Colon (tissue), 2 donors: ENCODE measurements at regions not wholly inside any gene's neighbourhood (a gene's known extent, or its start where the extent isn't known, plus 50 kb on each side); places are given as distances from the start of the nearest gene placed in this dataset.
"Not testable (repeated sequence)": the region's sequence is repeated elsewhere in the genome, so short reads cannot be mapped to it uniquely, and the experiment has no call there.

Experiments
- FAIRE-seq: peaks from 2 replicates; lab custom pipeline; 2012; peaks lifted over from hg19 to GRCh38; lab: Jason Lieb, UNC
- donor health status: control.
- donor health status: control.

DNA sequence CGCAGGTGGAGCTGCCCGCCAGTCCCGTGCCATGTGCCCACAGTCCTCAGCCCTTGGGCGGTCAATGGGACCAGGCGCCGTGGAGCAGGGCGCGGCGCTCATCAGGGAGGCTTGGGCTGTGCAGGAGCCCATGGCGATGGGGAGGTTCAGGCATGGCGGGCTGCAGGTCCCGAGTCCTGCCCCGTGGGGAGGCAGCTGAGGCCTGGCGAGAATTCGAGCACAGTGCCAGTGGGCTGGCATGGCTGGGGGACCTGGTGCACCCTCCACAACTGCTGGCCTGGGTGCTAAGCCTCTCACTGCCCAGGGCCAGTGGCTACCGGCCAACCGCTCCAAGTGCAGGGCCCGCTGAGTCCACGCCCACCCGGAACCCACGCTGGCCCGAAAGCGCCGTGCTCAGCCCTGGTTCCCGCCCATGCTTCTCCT lies 646.5 kb downstream of the GABRG1 start:
- FAIRE-seq = no peak

DNA sequence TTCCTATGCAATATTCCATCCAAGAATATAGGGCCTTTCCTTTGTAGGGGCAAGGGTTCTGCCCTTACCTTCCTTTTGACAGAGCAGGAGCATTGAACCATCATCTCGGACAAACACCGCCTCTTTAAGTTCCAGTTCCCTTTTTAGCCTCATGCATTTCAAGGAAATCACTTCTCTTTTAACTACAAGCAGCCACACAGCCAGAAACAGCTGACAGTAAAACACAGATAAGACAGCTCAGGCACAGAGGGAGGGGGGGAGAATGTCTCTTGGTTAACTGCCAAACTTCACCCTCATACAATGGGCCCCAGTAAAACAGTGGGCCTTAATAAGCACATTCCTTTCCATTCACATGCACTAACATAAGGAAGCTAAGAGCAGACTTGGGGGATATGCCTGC lies 648.3 kb downstream of the GABRG1 start:
- FAIRE-seq = no peak

DNA sequence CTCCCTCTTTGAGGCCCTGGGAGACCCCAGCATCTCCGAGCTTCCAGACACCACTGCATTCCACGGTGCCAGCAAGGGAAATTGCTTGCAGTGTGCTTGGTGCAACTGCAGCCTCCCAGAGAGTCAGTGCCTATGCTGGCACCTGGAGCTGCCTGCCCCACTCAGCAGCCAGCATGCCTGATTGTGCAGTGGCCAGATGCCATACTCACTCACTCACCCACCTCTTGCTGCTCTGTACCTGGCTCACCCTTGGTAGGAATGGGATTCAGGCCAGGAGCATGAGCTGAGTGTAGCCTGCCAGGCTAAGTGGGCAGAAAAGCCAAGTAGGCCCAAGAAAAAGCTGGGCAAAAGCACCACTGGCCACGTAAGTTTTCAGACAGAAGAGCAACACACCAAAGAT lies 651.4 kb downstream of the GABRG1 start:
- no peak for FAIRE-seq

DNA sequence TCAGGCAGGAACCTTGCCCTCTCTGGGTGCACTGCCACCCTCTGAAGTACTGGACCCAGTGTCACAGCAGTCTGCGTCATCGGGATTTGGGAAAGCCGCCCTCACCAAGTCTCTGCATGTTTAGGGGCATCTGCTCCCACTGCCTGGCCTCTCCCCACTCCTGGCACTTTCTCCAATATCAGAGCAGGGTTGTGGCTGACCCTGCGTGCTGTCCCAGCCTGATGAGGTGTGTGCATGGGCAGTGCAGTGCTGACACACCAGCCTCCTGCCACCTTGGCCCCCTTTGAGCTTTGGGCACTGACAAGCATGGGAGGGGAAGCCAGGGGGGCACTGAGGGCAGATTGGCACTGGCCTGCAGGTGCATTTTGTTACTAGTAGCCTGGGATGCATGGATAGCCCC lies 652.5 kb downstream of the GABRG1 start:
- no peak for FAIRE-seq

DNA sequence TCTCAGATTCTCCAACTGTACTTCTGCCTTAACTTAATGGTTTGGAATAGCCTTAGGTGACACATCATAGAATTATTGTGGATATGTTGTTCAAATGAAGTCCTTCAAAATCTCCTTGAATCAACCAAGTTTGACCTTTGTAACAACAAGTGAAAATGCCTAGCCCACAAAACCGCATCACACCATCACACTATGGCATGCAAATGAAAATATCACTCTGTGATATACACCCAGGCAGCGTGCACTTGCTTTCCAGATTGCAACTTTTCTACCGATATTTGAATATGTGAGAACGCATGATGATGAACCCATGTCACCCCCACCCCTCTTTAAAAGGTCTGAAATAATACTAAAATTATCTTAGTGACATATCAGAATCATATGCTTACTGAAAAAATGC lies 656.7 kb downstream of the GABRG1 start:
- FAIRE-seq = no peak

DNA sequence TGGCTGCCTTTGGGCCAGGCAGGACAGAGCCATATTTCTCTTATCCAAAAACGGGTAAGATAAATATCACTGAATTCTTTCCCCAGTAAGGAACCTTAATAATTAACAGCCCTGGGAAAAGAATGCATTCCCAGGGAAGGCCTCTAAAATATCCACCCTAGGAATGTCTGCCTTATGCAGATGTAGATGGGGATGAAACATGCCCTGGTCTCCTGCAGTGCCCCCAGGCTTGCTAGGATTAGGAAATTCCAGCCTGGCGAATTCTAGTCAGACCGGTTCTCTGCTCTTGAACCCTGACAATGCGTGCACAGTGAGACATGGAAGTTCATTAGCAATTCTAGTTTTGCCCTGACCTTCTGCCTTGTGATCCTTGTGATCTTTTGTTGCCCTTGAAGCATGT lies 663.7 kb downstream of the GABRG1 start:
- FAIRE-seq = not testable (repeated sequence)

DNA sequence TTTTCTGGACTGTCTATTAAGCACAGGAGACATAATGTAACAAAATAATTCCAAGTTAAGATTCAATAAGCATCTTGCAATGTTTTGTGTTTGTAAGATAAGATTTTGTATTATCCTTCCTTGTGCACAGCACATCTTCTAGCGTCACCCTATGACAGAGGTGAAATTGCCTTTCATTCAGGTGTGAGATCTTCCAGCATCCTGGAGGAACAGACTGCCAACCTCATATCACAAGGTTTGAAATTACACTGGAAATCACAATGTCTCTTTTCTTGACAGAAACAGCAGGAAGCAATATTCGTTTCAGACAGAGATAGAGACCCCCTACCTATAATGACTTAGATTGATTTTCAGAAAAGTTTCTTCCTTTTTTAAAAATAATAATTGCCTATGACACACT lies 668.6 kb downstream of the GABRG1 start:
- no peak for FAIRE-seq

DNA sequence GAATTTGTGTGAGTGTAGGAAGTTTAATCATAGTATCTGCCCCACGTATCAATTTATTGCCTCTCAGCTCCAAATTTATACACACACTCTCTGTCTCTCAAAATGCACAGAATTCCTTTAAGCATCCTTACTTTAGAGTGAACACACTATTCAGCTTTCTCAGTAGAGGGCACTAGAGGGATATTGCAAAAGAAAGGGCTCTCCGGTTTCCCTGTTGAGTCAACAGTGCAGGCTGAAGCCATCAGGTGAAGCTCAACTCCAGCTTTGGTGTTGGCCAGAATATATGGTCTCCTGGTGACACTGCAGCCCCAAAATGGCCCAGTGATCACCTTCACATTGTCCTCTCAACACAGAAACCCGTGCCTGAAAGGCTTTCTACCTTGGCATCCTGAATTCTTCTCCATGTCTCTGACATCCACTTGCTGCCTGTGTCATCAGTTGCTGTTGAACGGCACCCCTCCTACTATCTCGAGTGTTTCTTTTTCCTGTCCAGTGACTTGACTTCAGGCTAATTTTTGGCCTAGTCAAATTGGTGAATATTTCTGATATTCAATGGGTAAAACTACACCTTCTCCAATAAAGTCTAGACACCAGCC lies 670.5 kb downstream of the GABRG1 start:
- no peak for FAIRE-seq

DNA sequence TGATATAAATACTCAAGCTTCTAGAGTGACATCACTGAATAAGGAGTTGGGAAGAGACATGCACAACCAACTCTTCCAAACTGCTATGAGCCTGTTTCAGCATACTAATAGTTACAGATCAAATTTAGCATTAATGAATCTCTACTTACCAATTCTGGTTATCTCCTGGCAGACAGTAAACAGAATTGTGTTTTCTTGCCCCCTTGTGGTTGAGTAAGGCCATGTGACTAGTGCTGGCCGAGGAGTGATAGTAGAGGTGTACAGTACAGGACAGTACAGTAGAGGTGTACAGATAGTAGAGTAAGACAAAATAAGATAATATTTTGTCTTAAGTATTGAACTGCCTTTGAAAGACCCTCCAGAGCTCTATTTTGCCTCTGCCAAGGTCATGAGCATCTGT lies 681.4 kb downstream of the GABRG1 start:
- FAIRE-seq = no peak

DNA sequence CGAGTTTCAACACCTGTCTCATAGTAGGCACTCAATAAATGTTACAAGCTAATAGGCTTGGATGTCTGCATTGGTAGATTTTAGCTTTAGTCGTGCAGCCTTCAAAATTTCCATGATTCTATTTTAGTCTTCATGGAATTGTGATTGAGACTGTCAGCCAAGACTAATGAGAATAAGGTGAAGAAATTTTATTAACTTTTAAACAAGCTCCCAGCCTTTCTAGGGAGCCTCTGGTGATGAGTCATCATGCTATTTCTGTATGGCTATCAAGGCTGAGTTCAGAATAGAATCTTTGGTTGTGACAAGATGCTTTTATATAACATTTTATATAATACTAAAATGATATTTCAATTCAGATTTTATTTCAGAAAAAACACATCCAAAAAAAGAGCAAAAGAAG lies 685.8 kb downstream of the GABRG1 start:
- FAIRE-seq = no peak

DNA sequence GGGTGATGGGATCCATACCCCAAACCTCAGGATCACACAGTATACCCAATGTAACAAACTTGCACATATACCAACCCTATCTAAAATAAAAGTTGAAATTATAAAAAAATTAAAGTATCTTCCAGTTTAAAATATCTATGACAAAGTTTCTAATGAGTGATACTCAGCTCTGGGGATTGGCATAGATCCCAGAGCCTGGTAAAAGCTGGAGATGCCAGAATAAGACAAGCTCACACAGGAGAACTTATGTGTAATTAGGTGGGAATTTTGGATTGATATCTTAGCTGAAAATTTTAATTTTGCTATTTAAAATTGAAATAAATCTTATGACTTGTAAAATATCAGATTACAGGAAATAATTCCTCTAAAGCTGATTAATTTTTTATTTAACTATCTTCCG lies 686.5 kb downstream of the GABRG1 start:
- no peak for FAIRE-seq

DNA sequence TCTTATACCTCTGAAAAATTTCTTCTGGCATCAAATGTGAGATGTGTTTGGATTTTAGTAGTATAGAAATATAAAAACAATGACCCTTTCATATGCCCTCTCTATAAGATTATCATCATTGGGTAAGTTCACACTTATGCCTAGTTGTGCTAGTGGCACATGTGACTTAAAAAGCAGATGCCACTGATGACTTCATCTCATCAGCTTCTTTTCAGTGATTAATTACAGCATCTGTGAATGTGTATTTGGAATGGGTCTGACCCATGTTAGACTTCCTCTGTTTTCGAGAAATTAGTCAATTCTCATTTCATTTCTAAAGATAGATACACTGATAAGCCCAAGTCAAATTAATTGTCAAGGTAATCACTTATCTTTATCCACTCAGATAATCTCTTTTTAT lies 698.7 kb downstream of the GABRG1 start:
- no peak for FAIRE-seq

DNA sequence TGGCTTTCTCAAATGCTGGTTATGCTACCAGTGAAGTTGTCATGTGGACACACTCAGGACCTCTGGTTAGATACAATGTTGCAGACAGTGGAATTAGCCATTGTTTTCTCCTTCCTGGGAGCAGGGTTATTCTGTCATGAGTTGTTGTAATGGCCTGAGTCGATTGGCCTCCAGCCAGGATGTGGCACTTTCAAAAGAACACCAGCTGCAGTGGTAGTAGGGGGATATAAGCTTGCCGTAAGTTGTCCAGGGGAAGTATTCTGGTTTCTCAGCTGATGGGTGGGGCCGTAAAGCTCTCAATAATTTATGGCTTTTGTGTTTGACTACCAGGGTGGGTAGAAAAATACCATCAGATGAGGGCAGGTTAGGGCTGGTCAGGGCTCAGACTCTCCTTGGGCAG lies 697.5 kb upstream of the GNPDA2 start:
- FAIRE-seq = no peak

DNA sequence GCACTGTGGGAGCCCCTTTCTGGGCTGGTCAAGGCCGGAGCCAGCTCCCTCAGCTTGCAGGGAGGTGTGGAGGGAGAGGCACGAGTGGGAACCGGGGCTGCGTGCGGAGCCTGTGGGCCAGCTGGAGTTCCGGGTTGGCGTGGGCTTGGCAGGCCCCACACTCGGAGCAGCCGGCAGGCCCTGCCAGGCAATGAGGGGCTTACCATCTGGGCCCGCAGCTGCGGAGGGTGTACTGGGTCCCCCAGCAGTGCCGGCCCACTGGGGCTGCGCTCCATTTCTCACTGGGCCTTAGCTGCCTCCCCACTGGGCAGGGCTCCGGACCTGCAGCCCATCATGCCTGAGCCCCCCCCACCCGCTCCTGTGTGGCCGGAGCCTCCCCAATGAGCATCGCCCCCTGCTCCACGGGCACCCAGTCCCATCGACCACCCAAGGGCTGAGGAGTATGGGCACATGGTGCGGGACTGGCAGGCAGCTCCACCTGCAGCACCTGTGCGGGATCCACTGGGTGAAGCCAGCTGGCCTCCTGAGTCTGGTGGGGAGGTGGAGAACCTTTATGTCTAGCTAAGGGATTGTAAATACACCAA lies 693.8 kb upstream of the GNPDA2 start:
- FAIRE-seq = not testable (repeated sequence)

DNA sequence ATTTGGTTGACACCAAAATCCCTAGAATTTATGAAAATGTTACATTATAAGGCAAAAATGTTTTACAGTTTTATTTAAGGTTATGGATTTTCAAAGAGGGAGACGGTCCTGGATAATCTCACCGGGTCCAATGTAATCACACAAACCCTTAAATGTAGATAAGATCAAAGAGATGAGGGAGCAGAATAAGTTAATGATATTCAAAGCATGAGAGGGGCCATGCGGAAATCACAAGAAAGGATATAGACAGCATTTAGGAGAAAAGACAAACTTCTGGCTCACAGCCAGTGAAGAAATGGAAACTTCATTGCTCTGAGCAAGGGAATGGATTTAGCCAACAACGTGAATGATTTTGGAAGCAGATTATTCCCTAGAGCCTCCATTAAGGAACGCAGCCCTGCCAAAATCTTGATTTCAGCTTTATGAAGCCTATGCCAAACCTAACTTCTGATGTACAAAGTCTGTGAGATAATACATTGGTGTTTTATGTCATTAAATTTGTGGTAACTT lies 684.4 kb upstream of the GNPDA2 start:
- FAIRE-seq = no peak

DNA sequence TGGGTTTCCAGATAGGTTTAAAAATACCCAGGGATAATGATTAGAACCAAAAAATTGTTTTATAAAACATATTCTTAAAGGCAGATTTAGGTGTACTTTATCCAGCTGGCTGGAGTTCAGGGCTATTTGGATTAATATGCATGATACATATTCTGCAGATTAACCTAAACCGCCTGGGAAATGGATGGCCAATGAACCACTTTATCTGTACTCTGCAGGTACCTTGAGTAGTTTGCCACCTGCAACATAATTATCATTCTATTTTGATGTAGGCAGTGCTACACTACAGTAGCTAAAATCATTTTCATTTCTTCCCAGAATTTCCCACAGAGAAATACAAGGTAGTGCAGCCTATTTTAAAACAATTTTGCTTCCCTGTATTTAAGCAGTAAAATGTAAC lies 683.2 kb upstream of the GNPDA2 start:
- no peak for FAIRE-seq

DNA sequence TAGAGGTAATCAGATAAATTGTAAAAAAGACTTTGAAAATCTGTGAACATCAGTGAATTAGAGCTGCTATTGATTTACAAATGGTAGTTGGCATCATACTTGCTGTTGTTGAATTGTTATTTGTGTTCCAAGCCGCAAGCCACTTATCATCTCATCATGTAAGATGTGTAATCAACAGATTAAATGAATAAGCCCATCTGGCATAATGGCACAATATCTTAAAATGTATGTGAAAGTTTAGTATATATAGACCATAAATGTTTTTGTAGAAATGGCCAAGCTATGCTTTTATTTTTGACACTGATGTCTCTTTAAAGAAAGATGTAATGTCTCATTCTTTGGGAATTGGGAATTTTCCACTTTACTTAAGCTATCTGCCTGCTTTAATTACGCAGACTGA lies 682.6 kb upstream of the GNPDA2 start:
- no peak for FAIRE-seq

DNA sequence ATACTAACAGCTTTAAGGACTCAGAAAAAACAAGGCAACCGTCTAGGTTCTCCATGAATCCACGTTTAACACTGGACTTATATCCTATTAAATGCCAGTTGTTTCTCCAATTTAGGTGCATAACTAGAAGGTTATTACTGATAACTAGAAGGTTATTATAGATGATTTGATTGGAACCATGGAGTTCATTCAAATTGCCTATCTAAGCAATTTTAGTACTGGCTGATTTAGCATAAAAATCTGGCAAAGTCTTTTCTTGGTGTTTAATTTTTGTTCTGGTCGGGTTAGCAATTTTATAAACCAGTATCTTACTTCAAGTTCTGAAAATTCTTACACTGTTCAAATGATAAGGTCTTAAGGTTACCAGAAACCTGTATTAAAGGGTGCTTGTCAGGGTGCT lies 672.8 kb upstream of the GNPDA2 start:
- FAIRE-seq = no peak

DNA sequence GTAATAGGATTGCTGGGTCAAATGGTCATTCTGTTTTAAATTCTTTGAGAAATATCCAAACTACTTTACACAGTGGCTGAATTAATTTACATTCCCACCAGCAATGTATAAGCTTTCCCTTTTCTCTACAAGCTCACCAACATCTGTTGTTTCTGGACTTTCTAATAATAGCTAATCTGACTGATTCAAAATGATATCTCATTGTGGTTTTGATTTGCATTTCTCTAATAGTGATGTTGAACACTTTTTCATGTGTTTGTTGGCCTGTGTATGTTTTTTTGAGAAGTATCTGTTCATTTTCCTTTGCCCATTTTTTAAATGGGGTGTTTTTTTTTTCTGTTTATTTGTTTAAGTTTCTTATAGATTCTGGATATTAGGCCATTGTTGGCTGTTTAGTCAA lies 659.0 kb upstream of the GNPDA2 start:
- FAIRE-seq = no peak

DNA sequence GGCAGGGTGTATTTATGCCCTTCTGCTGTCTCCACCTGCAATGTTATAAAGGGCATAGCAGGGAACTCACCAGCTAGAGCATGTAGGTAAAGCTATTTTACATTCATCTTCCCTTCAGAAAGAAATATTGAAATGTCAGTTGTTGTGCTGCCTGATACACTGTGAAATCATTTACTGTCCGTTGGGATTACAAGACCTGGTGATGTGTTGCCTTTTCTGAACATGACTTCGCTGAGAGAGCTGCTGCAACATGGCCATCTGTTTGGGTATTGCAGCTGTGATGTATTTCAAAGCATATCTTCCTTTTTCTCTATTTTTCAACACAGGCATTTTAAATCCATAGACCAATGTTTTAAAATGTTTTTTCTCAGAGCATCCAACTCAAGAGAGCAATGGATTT lies 644.1 kb upstream of the GNPDA2 start:
- no peak for FAIRE-seq

DNA sequence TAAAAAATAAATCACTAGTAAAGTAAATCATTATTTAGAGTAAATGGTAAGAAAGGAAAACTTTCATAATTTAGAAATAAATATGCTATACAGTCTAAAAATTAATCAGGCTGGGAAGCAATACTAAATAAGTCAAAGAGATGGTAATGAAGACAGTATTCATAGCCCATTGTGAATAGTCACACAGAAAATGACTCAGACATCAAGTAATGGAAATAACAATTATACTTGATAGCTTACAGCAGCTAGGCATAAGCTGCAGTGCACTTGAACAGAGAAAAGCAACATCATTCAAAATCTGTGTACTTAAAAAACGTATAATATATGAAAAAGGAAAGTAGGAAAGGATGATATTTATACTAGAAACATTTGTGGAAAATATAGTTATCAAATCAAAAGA lies 642.5 kb upstream of the GNPDA2 start:
- no peak for FAIRE-seq

DNA sequence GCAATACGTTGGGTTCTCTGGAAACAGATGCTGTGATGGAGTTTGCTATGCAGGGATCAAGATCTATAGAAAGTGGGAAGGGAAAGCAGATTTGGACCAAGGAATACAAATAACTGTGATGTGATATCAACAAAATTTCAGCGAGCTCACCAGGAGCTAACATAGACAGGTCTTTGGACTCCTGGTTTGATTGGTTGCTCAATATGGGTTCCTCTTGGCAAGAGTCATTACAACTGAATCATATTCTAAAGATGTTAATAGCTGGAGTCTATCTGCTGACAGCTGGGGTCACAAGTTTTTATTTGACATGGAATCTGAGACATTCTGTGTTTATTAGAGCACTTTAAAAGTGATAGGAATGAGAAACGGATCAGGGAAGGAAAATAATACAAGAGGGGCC lies 637.6 kb upstream of the GNPDA2 start:
- FAIRE-seq = no peak

DNA sequence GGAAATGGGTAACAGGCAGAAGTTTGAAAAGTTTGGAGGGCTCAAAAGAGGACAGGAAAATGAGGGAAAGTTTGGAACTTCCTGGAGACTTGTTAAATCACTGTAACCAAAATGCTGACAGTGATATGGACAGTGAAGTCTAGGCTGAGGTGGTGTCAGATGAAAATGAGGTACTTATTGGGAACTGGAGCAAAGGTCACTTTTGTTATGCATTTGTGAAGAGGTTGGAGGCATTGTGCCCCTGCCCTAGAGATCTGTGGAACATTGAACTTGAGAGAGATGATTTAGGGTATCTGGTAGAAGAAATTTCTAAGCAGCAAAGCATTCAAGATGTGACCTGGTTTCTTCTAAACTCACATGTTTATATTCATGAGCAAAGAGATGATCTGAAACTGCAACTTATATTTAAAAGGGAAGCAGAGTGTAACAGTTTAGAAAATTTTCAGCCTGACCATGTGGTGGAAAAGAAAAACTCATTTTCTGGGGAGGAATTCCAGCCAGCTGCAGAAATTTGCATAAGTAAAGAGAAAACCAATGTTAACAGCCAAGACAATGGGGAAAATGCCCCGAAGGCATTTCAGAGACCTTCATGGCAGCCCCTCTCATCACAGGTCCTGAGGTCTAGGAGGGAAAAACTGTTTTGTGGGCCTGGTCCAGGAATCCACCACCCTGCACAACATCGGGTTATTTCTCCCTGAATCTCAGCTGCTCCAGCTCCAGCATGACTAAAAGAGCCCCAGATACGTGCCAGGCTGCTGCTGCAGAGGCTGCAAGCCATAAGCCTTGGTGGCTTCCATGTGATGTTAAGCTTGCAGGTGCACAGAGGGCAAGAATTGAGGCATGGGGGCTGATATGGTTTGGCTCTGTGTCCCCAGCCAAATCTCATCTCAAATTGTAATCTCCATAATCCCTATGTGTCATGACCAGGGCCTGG lies 632.5 kb upstream of the GNPDA2 start:
- no peak for FAIRE-seq
